Testis (tissue), 2 donors: ENCODE measurements at regions not wholly inside any gene's neighbourhood (a gene's known extent, or its start where the extent isn't known, plus 50 kb on each side); places are given as distances from the start of the nearest gene placed in this dataset.

Experiments
- DNase-seq: peaks from one replicate; pipeline ENCODE4 v3.0.0-alpha.2; 2019
- H3K27ac ChIP-seq, 2 donors: fragments of 200-600 bp; sonication (generic); one replicate each; pipeline ENCODE4 v1.5.1; 2019
- H3K27me3 ChIP-seq: fragments of 200-600 bp; sonication (generic); one replicate; pipeline ENCODE4 v1.5.1; 2019
- H3K36me3 ChIP-seq: fragments of 200-600 bp; sonication (generic); one replicate; pipeline ENCODE4 v1.5.1; 2017; ENCODE audit warnings: low read depth; ENCODE audit errors: missing control alignments
- H3K4me1 ChIP-seq: fragments of 200-600 bp; sonication (generic); one replicate; pipeline ENCODE4 v1.5.1; 2019
- H3K4me3 ChIP-seq, 2 donors: fragments of 200-600 bp; sonication (generic); one replicate each; pipeline ENCODE4 v1.5.1; 2017 to 2019
- H3K9me3 ChIP-seq: fragments of 200-600 bp; sonication (generic); one replicate; pipeline ENCODE4 v1.5.1; 2017
- CTCF ChIP-seq, 3 experiments: fragments of 450-650 bp in 2 of 3; fragments of 200-600 bp in 1 of 3; sonication (generic) in 1 of 3; IDR thresholded peaks; one replicate each; pipeline ENCODE4 v1.5.1; 2016 to 2019; ENCODE audit warnings: antibody characterized with exemption in 3 of 3, mild to moderate bottlenecking in 2 of 3, moderate library complexity in 1 of 3
- POLR2A ChIP-seq: fragments of 450-650 bp; IDR thresholded peaks from one replicate; pipeline ENCODE4 v1.6.1; 2017; ENCODE audit warnings: antibody characterized with exemption, mild to moderate bottlenecking, moderate library complexity
- WGBS, 2 donors: methylation state at CpG; one replicate each; pipeline ENCODE4 v1.1.5; 2018; 5-methylcytosine and 5-hydroxymethylcytosine counted together
- intact Hi-C: fragments of 100-400 bp; cut with DNase I; formaldehyde crosslinking; loops from one replicate; pipeline ENCODE4 v1.15.1; 2023; ENCODE audit warnings: low total_unique reads

- no peak for DNase-seq
- no peak for TF ChIP-seq POLR2A
- no peak for TF ChIP-seq CTCF (IDR thresholded peaks at IDR 0.05)
- Histone ChIP-seq H3K9me3 (no peaks in the 10 kb centered on the region), H3K4me3 (no peak overlapping the region), H3K36me3 (no peaks in the 10 kb centered on the region), H3K27ac (no peak overlapping the region), H3K4me1 (no peaks in the 10 kb centered on the region), H3K27me3 (no peaks in the 10 kb centered on the region)
- 92 to 94% methylated on average over 3 of the region's 3 CpGs for WGBS, 2 donors
- intact Hi-C loops = no loop called here
Observed at GRCh38 chr4:151600432-151600831, 160.4 kb downstream of the GATB start.

GRCh38 chr4:151603377-151603776 lies 157.4 kb downstream of the GATB start:
- H3K27me3 ChIP-seq = no peaks in the 10 kb centered on the region
- H3K4me3 ChIP-seq = no peak overlapping the region
- no peak overlapping the region for H3K27ac ChIP-seq
- H3K4me1 ChIP-seq = no peaks in the 10 kb centered on the region
- TF ChIP-seq POLR2A (no peak), CTCF (IDR thresholded peaks at IDR 0.05) (no peak)
- intact Hi-C loops = no loop called here
- H3K9me3 ChIP-seq = no peaks in the 10 kb centered on the region
- no peaks in the 10 kb centered on the region for H3K36me3 ChIP-seq
- WGBS, 2 donors = 83 to 88% methylated on average over 2 of the region's 2 CpGs
- no peak for DNase-seq

DNA sequence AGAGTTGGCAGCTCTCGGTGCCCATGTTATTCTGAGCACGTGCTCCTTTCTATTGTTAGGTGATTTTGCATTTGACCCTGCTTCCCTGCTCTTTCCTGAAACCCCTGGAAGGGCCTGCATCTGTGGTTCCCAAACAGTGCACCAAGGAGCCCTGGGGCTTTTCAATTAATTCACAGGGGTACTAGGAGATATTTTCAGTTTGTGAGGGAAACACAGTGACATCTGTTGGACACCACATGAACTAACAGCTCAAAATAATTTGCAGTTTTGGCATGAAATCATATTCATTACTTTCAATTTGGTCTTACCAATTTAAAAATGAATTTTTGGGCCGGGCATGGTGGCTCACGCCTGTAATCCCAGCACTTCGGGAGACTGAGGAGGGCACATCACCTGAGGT lies 156.6 kb downstream of the GATB start:
- Histone ChIP-seq H3K4me3 (no peak overlapping the region), H3K36me3 (no peaks in the 10 kb centered on the region), H3K27ac (no peak overlapping the region), H3K4me1 (no peaks in the 10 kb centered on the region), H3K9me3 (no peaks in the 10 kb centered on the region), H3K27me3 (no peaks in the 10 kb centered on the region)
- WGBS, 2 donors = 72 to 86% methylated on average over 5 of the region's 5 CpGs
- TF ChIP-seq CTCF (IDR thresholded peaks at IDR 0.05) (peak in 1 of 3 experiments; percentile 29), POLR2A (no peak)
- DNase-seq = no peak
- intact Hi-C loops = no loop called here

- Histone ChIP-seq H3K4me1 (no peaks in the 10 kb centered on the region), H3K36me3 (no peaks in the 10 kb centered on the region), H3K9me3 (no peaks in the 10 kb centered on the region), H3K4me3 (no peak overlapping the region), H3K27ac (no peak overlapping the region), H3K27me3 (no peaks in the 10 kb centered on the region)
- intact Hi-C loops = no loop called here
- 90 to 92% methylated on average over 2 of the region's 2 CpGs for WGBS, 2 donors
- no peak for DNase-seq
- TF ChIP-seq POLR2A (no peak), CTCF (IDR thresholded peaks at IDR 0.05) (no peak)
Observed at GRCh38 chr4:151605215-151605614, 155.6 kb downstream of the GATB start.

- 68 to 71% methylated on average over 5 of the region's 5 CpGs for WGBS, 2 donors
- Histone ChIP-seq H3K36me3 (no peaks in the 10 kb centered on the region), H3K27me3 (no peaks in the 10 kb centered on the region), H3K4me3 (no peak overlapping the region), H3K4me1 (no peaks in the 10 kb centered on the region), H3K27ac (no peak overlapping the region), H3K9me3 (no peaks in the 10 kb centered on the region)
- DNase-seq = no peak
- no peak for TF ChIP-seq POLR2A
- no peak for TF ChIP-seq CTCF (IDR thresholded peaks at IDR 0.05)
- intact Hi-C loops = no loop called here
Observed at GRCh38 chr4:151606061-151606460, 154.7 kb downstream of the GATB start.
